GM03348 (cell line): ENCODE measurements at regions not wholly inside any gene's neighbourhood (a gene's known extent, or its start where the extent isn't known, plus 50 kb on each side); places are given as distances from the start of the nearest gene placed in this dataset.

Source experiments
- DNase-seq: peaks from one replicate; pipeline ENCODE4 v3.0.0; 2012; ENCODE audit warnings: low spot score

- no peak for DNase-seq
These were observed 118.8 kb downstream of the GYPC start for GRCh38 chr2:126774761-126775160.

DNA sequence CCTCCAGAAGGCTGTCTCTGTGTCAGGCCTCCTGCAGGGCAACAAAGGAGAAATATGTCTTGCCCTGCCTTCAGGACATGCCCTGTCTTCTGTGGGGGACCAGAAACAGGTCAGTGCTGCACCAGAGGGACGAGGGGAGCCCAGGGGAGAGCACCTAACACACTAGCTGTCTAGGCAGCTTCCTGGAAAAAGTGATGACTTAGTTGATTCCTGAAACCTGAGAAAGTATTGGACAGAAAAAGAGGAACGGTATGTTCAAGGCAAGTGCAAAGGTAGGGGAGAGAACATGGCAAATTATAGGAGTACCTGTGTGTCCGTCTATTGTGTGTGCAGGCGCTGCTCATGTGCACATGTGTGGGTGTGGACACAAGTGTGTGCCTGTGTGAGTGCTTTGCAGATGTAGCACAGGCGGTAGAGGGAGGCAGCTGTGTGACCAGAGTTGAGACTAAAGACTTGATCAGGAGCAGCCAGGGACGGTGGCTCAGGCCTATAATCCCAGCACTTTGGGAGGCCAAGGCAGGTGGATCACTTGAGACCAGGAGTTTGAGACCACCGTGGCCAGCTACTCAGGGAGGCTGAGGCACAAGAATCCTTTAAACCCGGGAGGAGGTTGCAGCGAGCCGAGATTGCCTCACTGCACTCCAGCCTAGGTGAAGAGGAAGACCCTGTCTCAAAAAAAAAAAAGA lies 119.5 kb downstream of the GYPC start:
- no peak for DNase-seq

- no peak for DNase-seq
These were observed 120.3 kb downstream of the GYPC start for GRCh38 chr2:126776255-126776654.

- peak; percentile 91 for DNase-seq
These were observed 121.0 kb downstream of the GYPC start for GRCh38 chr2:126776692-126777619.

DNA sequence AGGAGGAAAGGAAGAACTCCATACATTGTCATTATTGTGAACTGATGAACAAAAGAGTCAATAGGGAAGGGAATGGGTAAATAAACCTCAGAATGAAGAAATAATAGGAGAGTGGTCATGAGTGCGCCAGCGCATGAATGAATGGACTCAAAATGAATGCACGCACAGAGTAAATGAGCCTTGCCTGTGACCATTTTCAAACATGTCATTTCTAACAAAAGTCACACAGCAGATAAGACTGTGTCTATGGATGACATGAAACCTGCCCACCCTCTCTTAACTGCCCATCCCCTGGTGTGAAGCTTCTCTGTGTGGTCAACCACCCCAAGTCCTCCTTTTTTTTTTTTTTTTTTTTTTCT lies 121.1 kb upstream of the TEX51 start:
- DNase-seq, result no peak

DNA sequence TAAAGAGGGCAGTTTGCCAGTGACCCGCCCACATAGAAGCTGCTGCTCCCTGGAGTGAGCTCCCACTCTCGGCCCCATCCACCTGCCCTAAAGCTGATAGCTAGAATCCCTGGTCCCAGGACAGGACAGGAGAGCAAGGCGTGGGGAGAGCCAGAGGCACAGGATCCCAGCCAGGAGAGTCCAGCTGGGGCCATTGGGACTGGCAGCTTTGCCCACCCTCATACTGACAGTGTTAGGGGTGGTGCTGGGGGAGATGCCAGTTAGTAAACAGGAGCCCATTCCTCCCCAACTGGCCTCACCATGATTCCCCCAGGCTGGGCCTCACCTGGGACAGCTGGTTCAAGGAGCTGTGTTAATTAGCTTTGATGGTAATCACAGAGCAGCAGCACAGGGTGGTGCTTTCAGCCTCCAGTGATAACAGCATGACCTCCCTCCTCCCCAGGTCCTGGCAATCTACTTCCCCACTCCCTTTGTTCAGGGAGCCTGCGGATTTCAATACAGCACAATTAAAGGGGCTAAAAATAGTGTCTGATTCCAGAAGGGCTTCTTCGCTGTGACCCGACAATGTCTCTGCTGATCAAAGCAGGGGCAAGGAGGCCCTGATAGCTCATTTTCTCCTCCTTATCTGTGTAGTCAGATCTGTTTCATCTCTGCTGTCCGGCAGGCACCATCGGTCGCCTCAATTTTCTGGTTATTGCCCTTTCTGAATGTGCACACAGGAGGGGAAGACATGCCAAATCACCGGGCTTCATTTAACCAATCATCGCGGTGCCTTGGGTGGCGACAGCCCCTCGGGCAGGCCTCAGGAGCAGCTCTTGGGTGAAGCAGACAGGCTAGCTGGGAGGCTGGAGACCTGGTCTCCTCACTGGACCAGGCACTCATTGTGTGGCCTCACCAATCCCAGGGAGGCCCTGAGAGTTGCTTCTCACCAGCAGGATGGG lies 119.9 kb upstream of the TEX51 start:
- DNase-seq, result no peak

GRCh38 chr2:126781206-126781605 lies 117.5 kb upstream of the TEX51 start:
- DNase-seq, result no peak

- no peak for DNase-seq
These were observed 116.9 kb upstream of the TEX51 start for GRCh38 chr2:126781806-126782205.

DNA sequence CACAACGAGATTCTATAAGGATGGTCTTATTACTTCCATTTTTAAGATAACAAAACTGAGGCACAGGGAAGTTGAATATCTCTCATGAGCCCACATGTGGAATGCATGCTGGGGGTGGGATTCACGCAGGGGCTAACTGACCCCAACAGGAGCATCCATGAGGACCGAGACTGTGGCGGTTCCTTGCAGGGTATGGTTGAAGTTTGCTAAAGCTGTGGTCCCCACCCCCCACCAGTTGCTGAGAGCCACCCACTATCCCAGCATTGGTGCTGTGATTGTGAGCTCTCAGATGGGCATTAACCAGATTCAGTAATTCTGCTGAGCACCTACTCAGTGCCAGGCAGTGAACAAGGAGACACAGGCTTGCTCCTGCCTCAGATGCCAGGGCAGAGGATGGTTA lies 116.0 kb upstream of the TEX51 start:
- no peak for DNase-seq

DNA sequence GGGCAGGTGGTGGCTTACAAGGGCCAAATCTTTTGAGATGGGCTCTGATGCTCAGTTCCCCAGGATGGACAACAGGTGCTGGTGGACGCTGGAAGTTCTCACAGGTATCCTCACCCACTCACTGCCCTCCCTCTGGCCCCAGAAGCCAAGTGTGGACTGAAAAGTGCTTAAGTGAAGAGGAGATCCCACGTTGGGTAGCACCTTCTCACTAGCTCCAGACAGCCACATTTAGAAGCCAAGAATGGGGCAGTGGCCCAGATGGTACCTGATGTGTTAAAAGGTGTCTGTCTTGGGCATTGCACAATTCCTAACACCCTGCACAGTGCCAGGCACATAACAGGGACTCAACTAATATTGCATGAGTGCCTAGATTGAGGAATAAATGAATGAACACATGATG lies 115.3 kb upstream of the TEX51 start:
- DNase-seq, result no peak

GRCh38 chr2:126784045-126784444 lies 114.6 kb upstream of the TEX51 start:
- DNase-seq, result no peak

DNA sequence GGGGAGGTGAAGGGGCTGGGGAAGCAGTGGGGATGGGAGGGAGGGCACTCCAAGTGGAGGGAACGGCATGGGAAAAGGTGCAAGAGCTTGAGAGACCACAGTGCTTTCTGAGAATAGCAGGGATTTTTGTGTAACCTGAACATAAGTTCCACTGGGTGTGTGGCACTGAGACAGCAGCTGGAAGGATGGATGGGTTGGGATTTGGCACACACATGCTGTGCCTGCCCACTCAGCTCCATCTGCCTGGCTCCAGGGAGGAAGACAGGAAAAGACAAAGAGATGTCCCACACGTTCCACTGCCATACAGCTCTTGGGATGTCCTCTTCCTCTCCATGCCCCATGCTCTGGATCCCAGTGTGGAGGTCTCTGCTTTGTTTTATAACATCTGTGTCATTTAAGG lies 114.1 kb upstream of the TEX51 start:
- DNase-seq, result no peak

DNA sequence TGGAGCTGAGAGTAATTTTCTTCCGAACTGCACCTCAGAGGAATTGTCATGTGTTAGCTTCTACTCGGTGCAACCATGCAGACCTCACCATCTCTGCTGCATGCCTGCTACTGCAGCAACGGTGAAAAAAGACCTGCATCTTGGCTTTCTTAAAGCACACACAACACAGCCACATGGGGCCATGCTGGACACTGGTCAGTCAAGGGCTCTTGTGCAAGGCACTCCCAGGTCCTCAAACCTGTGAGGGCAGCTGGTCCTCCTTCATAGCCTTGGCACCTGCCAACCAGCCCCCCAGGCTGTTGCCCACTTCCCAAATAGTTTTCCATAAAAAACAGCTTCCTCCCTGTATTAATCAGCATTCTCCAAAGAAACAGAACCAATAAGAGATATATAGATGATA lies 113.5 kb upstream of the TEX51 start:
- no peak for DNase-seq

DNA sequence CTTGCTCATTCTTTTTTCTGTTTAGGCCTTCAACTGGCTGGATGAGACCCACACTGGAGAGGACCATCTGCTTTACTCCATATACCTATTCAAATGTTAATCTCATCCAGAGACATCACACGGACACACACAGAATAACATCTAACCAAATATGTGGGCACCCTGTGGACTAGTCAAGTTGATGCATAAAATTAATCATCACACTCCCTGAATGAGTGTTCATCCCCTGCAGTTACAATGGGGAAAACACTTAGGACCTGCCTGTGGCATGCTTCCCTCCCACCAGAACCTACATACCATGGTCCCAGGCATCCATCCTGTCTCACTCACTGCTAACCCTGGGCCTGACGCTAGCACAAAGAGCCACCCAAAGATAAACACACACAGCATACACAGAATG lies 112.8 kb upstream of the TEX51 start:
- DNase-seq, result no peak

- DNase-seq, result no peak
These were observed 111.9 kb upstream of the TEX51 start for GRCh38 chr2:126786765-126787164.

GRCh38 chr2:126787289-126787688 lies 111.4 kb upstream of the TEX51 start:
- DNase-seq, result no peak

DNA sequence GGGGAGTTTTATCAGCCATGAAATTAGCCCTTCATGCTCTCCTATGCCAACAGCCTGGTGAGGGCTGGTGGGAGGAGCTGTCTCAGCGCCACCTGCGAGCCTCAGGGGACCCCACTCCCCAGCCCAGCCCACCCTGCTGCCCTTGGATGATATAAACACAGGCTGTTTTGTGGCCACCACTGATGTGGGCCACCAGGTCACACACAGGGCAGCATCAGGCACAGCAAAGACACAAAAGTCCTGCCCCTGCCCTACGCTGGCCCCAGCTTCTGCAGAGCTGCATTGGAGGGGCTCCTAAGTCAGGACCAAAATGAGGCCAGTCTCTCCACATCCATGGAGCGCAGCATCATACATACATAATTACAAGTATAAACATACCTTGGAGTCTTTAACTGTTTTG lies 110.6 kb upstream of the TEX51 start:
- no peak for DNase-seq

DNA sequence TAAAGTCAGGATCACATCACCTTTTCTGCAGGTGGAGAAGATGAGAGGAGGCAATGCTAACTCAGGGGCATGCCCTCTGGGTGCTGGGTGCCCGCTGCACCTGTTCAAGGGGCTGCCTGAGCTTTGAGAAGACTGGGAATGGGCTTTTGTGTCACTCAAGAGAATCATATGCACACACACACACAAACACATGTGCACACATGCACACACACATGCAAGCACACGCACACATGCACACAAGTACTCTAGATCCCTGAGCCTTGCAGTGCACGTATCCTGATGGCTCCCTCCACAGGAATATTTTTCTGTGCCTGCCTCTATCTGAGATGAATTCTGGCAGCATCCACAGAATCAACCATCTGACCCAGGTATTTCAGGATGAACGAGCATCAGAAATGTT lies 110.0 kb upstream of the TEX51 start:
- no peak for DNase-seq

DNA sequence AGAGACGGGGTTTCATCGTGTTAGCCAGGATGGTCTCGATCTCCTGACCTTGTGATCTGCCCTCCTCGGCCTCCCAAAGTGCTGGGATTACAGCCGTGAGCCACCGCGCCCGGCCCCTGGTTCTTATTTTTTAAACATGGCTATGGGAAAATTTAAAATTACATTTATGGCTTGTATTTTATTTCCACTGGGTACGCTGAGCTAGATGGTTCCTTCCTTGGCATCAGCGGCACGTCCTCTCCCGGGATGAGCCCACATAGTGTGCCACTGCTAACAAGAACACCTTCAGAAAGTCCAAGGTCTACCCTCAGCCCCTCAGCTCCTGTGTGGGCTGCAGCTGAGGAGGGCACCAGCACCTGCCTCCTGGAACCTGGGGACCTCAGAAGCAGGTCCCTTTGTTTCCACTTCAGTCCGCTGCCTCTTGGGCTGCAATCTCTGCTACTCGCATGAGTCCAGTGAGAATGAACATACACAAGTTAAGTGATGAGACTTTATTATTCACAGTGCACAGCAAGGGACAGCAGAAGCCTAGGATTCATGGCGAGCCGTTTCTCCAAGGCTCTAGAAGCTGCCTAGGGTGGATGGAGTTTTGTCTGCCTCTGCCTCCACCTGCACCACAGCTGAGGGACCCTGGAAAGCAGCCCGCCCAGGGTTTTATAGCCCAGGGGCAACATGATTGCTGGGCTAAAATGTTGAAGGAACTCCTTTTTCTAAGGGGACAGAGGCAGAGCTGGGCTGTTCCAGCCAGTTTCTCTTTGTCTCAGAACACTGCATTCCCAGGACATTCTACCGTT lies 107.5 kb upstream of the TEX51 start:
- DNase-seq, result no peak

DNA sequence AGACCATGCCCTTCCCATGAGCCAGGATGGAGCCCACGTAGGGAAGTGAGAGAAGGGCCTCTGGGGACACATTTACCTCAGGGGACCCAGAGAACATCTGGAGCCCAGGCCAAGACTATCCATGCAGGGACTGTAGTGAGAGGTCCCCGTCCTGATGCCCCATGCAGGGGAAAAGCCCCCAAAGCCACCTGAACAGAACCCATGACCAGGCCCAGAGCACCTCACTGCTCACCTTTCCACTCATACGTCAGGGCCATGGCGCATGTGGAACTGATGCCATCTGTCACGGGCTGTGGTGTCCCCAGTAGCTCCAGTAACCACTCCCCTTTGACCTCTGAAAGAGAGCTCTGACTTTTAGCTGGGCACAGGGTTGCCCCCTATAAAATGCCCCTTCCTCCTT lies 106.5 kb upstream of the TEX51 start:
- DNase-seq, result no peak

- DNase-seq, result no peak
These were observed 105.7 kb upstream of the TEX51 start for GRCh38 chr2:126792993-126793392.
